ENCODE measurements at regions not wholly inside any gene's neighbourhood (a gene's known extent, or its start where the extent isn't known, plus 50 kb on each side); places are given as distances from the start of the nearest gene placed in this dataset.

DNA sequence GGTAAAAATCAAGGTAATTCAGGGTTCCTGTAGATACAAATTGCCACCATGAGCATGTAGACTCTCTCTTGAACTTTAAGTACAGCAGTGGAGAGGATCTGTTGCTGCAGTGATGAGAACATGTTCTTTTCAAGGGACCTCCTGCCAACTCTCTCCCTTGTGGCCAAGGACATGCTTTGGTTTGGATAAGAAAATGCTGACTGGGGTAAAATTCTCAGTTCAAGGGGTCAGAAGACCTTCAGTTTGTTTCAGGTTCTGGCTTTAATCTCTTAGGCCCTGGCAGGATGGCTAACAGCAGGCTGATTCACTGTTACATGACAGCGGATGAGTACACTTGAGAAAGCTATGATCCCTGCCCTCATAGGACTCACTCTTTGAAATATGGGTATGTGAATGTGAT lies 299.2 kb upstream of the NMUR2 start:
- intact Hi-C loops (cut with DNase I), result no loop called here
- Histone ChIP-seq H3K36me3 (no peaks in the 10 kb centered on the region), H3K4me3 (no peak overlapping the region), H3K27ac (replicated peaks in 1 of 4) (no peak overlapping the region), H3K4me1 (no peaks in the 10 kb centered on the region), H3K27me3 (no peaks in the 10 kb centered on the region), H3K9me3 (peaks cover 0 to 5% (median 0%) of the 10 kb centered on the region in 4 donors)
- TF ChIP-seq POLR2A (IDR thresholded peaks at IDR 0.05; ENCODE audit: low read depth) (no peak), POLR2AphosphoS5 (IDR thresholded peaks at IDR 0.05) (no peak), EP300 (IDR thresholded peaks at IDR 0.05) (no peak)
- TF ChIP-seq, protein P1, sequence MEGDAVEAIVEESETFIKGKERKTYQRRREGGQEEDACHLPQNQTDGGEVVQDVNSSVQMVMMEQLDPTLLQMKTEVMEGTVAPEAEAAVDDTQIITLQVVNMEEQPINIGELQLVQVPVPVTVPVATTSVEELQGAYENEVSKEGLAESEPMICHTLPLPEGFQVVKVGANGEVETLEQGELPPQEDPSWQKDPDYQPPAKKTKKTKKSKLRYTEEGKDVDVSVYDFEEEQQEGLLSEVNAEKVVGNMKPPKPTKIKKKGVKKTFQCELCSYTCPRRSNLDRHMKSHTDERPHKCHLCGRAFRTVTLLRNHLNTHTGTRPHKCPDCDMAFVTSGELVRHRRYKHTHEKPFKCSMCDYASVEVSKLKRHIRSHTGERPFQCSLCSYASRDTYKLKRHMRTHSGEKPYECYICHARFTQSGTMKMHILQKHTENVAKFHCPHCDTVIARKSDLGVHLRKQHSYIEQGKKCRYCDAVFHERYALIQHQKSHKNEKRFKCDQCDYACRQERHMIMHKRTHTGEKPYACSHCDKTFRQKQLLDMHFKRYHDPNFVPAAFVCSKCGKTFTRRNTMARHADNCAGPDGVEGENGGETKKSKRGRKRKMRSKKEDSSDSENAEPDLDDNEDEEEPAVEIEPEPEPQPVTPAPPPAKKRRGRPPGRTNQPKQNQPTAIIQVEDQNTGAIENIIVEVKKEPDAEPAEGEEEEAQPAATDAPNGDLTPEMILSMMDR (IDR thresholded peaks at IDR 0.05), result no peak
- DNase-seq (ENCODE audit: extremely low spot score), result no peak
- WGBS, result 100% methylated on average over 1 of the region's 1 CpG

DNA sequence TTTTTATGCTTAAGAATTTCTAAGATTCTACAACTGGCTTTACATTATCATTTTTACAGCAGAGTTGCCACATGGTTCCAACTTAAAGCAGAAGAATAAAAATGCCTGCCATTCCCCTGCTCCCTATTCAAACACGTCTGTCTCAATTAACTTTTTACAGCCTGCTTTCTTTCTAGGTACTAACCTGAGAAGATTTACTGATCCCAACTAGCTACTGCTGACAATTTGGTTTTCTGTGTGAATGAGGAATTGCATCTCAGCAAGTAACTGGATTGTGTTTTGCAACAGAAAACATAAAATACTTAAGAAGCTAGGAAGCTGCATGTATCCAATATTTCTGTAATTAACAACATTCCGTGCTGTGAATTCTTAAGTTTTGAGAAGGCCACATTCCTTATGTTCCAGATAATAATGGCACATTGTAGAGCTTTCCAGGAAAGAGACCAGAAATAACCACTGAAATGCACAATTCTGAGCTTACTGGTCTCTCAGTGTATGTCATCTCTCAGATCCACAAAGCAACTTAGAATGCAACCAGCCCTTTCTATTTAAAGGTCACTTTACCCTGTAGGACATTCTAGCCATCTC lies 306.8 kb upstream of the NMUR2 start:
- Histone ChIP-seq H3K4me3 (no peak overlapping the region), H3K36me3 (no peaks in the 10 kb centered on the region), H3K4me1 (no peaks in the 10 kb centered on the region), H3K27ac (replicated peaks in 1 of 4) (no peak overlapping the region), H3K27me3 (no peaks in the 10 kb centered on the region), H3K9me3 (no peaks in the 10 kb centered on the region)
- no peak for DNase-seq (ENCODE audit: extremely low spot score)
- no peak for TF ChIP-seq EP300 (IDR thresholded peaks at IDR 0.05)
- TF ChIP-seq POLR2A (IDR thresholded peaks at IDR 0.05; ENCODE audit: low read depth), result no peak
- TF ChIP-seq, protein P1 (IDR thresholded peaks at IDR 0.05), result no peak
- no peak for TF ChIP-seq POLR2AphosphoS5 (IDR thresholded peaks at IDR 0.05)
- intact Hi-C loops (cut with DNase I), result no loop called here
- 59% methylated on average over 2 of the region's 2 CpGs for WGBS

DNA sequence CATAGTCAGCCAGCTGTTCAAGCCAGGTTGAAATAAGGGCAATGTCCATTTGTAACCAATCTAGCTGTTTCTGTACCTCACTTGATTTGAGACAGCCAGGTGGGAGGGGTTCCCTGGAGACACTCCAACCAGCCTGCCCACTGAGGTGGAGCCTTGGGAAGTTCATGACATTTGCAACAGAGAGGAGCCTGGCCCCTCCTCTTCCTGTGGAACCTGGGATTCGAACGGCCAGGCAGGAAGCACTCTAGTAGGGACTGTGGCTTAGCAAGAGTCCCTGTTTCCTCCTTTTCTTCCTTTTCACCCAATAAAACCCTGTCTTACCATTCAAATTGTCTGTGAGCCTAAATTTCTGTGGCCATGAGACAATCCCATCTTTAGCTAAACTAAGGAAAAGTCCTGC lies 312.3 kb upstream of the NMUR2 start:
- Histone ChIP-seq H3K27me3 (no peaks in the 10 kb centered on the region), H3K4me1 (no peaks in the 10 kb centered on the region), H3K4me3 (no peak overlapping the region), H3K9me3 (peaks cover 0 to 15% (median 13%) of the 10 kb centered on the region in 4 donors), H3K27ac (replicated peaks in 1 of 4) (no peak overlapping the region), H3K36me3 (peaks cover 0 to 3% (median 0%) of the 10 kb centered on the region in 4 donors)
- WGBS, result 60% methylated on average over 2 of the region's 2 CpGs
- intact Hi-C loops (cut with DNase I), result no loop called here
- TF ChIP-seq POLR2A (IDR thresholded peaks at IDR 0.05; ENCODE audit: low read depth) (no peak), EP300 (IDR thresholded peaks at IDR 0.05) (no peak), POLR2AphosphoS5 (IDR thresholded peaks at IDR 0.05) (no peak)
- TF ChIP-seq, protein P1 (IDR thresholded peaks at IDR 0.05), result no peak
- no peak for DNase-seq (ENCODE audit: extremely low spot score)

DNA sequence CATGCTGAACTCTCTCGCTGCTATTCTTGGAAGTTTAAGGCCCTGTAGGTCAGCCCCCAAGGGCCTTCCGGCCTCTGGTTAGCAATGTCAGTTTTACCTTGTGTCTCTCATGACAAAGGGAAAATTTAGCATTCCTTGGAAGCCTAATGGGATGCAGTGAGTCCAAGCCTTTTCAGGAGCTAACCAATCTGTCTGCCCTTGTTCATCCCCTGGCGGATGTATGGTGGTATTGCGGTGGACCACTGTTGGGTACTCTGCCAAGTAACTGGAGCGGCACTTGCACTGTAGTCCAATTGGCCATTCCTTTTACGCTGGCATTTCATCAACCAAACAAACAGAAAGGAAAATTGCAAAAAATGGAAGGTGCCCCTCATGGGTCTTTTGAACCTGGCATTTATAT lies 318.4 kb upstream of the NMUR2 start:
- no peaks in the 10 kb centered on the region for H3K4me1 ChIP-seq
- no peak overlapping the region for H3K27ac ChIP-seq (replicated peaks in 1 of 4)
- peaks cover 0 to 34% (median 21%) of the 10 kb centered on the region in 4 donors for H3K9me3 ChIP-seq
- peaks cover 0 to 3% (median 0%) of the 10 kb centered on the region in 4 donors for H3K36me3 ChIP-seq
- no peak for DNase-seq (ENCODE audit: extremely low spot score)
- WGBS, result 81% methylated on average over 6 of the region's 6 CpGs
- TF ChIP-seq, protein P1 (IDR thresholded peaks at IDR 0.05), result no peak
- TF ChIP-seq POLR2A (IDR thresholded peaks at IDR 0.05; ENCODE audit: low read depth) (no peak), EP300 (IDR thresholded peaks at IDR 0.05) (no peak), POLR2AphosphoS5 (IDR thresholded peaks at IDR 0.05) (no peak)
- H3K27me3 ChIP-seq, result no peaks in the 10 kb centered on the region
- intact Hi-C loops (cut with DNase I), result no loop called here
- H3K4me3 ChIP-seq, result no peak overlapping the region

DNA sequence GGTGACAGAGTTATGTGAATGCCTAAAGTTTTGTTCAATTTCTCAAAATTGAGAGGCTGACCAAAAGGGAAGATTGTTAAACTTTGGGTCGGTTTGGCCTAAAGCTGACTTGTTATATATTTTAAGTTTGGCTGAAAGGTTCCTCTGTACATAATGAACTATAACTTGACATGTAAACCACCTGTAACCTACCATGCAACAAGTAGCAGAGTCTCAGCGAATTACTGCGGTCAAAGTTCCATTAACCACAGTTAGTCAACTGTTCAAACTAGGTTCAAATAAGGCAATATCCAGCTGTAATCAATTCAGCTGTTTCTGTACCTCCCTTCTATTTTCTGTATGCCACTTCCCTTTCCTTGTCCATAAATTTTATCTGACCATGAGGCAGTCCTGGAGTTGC lies 325.1 kb upstream of the NMUR2 start:
- WGBS, result 89% methylated on average over 3 of the region's 3 CpGs
- Histone ChIP-seq H3K4me1 (no peaks in the 10 kb centered on the region), H3K4me3 (no peak overlapping the region), H3K36me3 (no peaks in the 10 kb centered on the region), H3K9me3 (no peaks in the 10 kb centered on the region), H3K27ac (replicated peaks in 1 of 4) (no peak overlapping the region), H3K27me3 (no peaks in the 10 kb centered on the region)
- intact Hi-C loops (cut with DNase I), result no loop called here
- TF ChIP-seq EP300 (IDR thresholded peaks at IDR 0.05) (no peak), POLR2A (IDR thresholded peaks at IDR 0.05; ENCODE audit: low read depth) (no peak), POLR2AphosphoS5 (IDR thresholded peaks at IDR 0.05) (no peak)
- TF ChIP-seq, protein P1 (IDR thresholded peaks at IDR 0.05), result no peak
- DNase-seq (ENCODE audit: extremely low spot score), result no peak
